Keratinocyte (primary cell): ENCODE measurements at regions not wholly inside any gene's neighbourhood (a gene's known extent, or its start where the extent isn't known, plus 50 kb on each side); places are given as distances from the start of the nearest gene placed in this dataset.

ENCODE experiments used
- DNase-seq: peaks from one replicate; pipeline ENCODE4 v3.0.0-alpha.2; 2011; ENCODE audit warnings: low read depth, missing footprints, low spot score
- FAIRE-seq: peaks from 2 replicates; lab custom pipeline; 2011; peaks lifted over from hg19 to GRCh38; lab: Jason Lieb, UNC
- H2AFZ ChIP-seq: 2 replicates; pipeline ENCODE4 v1.6.0; 2012; ENCODE audit warnings: low read length, control low read depth, inconsistent platforms; ENCODE audit not compliant: control insufficient read depth
- H3K27ac ChIP-seq: 2 replicates; pipeline ENCODE4 v1.5.1; 2011; ENCODE audit warnings: low read length; ENCODE audit not compliant: control insufficient read depth, insufficient read depth
- H3K27me3 ChIP-seq: 3 replicates; pipeline ENCODE4 v1.6.0; 2011; ENCODE audit warnings: low read length; ENCODE audit not compliant: control insufficient read depth, insufficient read depth; ENCODE audit errors: extremely low read depth
- H3K36me3 ChIP-seq, 2 experiments: 2 replicates in 1 of 2; 3 replicates in 1 of 2; pipeline ENCODE4 v1.5.1; 2011; ENCODE audit warnings: low read length in 2 of 2, mild to moderate bottlenecking in 1 of 2; ENCODE audit not compliant: control insufficient read depth in 2 of 2, insufficient read depth in 2 of 2; ENCODE audit errors: extremely low read depth in 1 of 2
- H3K4me1 ChIP-seq: 3 replicates; pipeline ENCODE4 v1.5.1; 2011; ENCODE audit warnings: low read length; ENCODE audit not compliant: control insufficient read depth, insufficient read depth; ENCODE audit errors: extremely low read depth
- H3K4me2 ChIP-seq: 3 replicates; pipeline ENCODE4 v1.6.0; 2011; ENCODE audit warnings: low read depth, low read length; ENCODE audit not compliant: control insufficient read depth, insufficient read depth; ENCODE audit errors: extremely low read depth
- H3K4me3 ChIP-seq, 3 experiments: fragments of 200-600 bp in 1 of 3; sonication (generic) in 1 of 3; 2 replicates in 2 of 3; 3 replicates in 1 of 3; pipeline ENCODE4 v1.5.1; 2011 to 2016; ENCODE audit warnings: low read length in 3 of 3, mild to moderate bottlenecking in 3 of 3, control low read depth in 2 of 3, inconsistent platforms in 1 of 3, low read depth in 1 of 3, mixed read lengths in 1 of 3, mixed run types in 1 of 3, moderate library complexity in 1 of 3; ENCODE audit not compliant: control insufficient read depth in 2 of 3, insufficient read depth in 2 of 3; ENCODE audit errors: extremely low read depth in 1 of 3
- H3K79me2 ChIP-seq: 2 replicates; pipeline ENCODE4 v1.6.0; 2012; ENCODE audit warnings: low read length; ENCODE audit not compliant: control insufficient read depth, insufficient read depth
- H3K9ac ChIP-seq: 3 replicates; pipeline ENCODE4 v1.6.0; 2011; ENCODE audit warnings: low read length; ENCODE audit not compliant: control insufficient read depth, insufficient read depth; ENCODE audit errors: extremely low read depth
- H3K9me1 ChIP-seq: 3 replicates; pipeline ENCODE4 v1.6.0; 2011; ENCODE audit warnings: low read length; ENCODE audit not compliant: control insufficient read depth, insufficient read depth; ENCODE audit errors: extremely low read depth
- H3K9me3 ChIP-seq: 2 replicates; pipeline ENCODE4 v1.5.1; 2012; ENCODE audit warnings: low read depth, low read length; ENCODE audit not compliant: control insufficient read depth
- H4K20me1 ChIP-seq: 3 replicates; pipeline ENCODE4 v1.6.0; 2011; ENCODE audit warnings: low read length; ENCODE audit not compliant: control insufficient read depth, insufficient read depth; ENCODE audit errors: extremely low read depth
- CTCF ChIP-seq, 3 experiments: IDR thresholded peaks in 1 of 3; conservative IDR thresholded peaks in 1 of 3; optimal IDR thresholded peaks in 1 of 3; 2 replicates in 2 of 3; 3 replicates in 1 of 3; pipeline versions ENCODE3 to v1.5.1; 2011; ENCODE audit warnings: low read length in 3 of 3, mild to moderate bottlenecking in 3 of 3, moderate library complexity in 2 of 3, control low read depth in 1 of 3, inconsistent platforms in 1 of 3; ENCODE audit not compliant: insufficient read depth in 2 of 3; ENCODE audit errors: extremely low read depth in 1 of 3
- EZH2 ChIP-seq: IDR thresholded peaks from one replicate; pipeline ENCODE4 v1.6.1; 2012; ENCODE audit warnings: inconsistent platforms, mild to moderate bottlenecking, low read length, moderate library complexity
- dilution Hi-C: fragments of 300-500 bp; cut with MboI; formaldehyde crosslinking; loops from one replicate; pipeline ENCODE4 v1.7.0; 2020; ENCODE audit warnings: low sequenced_read_pairs; ENCODE audit not compliant: extremely low pct_ligation_motif_present

GRCh38 chr2:118586312-118586711 lies 261.1 kb downstream of the EN1 start:
- Histone ChIP-seq H4K20me1 (no peaks in the 10 kb centered on the region), H3K9me1 (no peaks in the 10 kb centered on the region), H3K4me3 (no peak overlapping the region), H3K27me3 (no peaks in the 10 kb centered on the region), H2AFZ (no peak overlapping the region), H3K9ac (no peak overlapping the region), H3K79me2 (no peaks in the 10 kb centered on the region), H3K4me2 (no peak overlapping the region), H3K27ac (no peak overlapping the region), H3K36me3 (no peaks in the 10 kb centered on the region), H3K9me3 (no peaks in the 10 kb centered on the region), H3K4me1 (peaks cover 1% of the 10 kb centered on the region)
- TF ChIP-seq EZH2 (no peak), CTCF (optimal IDR thresholded peaks at IDR 0.05 in 1 of 3, IDR thresholded peaks at IDR 0.05 in 1 of 3, conservative IDR thresholded peaks at IDR 0.05 in 1 of 3; ENCODE audit: extremely low read depth in 1 of 3, insufficient read depth in 2 of 3, low read length in 3 of 3) (no peak)
- dilution Hi-C loops: no loop called here
- FAIRE-seq: no peak
- no peak for DNase-seq

DNA sequence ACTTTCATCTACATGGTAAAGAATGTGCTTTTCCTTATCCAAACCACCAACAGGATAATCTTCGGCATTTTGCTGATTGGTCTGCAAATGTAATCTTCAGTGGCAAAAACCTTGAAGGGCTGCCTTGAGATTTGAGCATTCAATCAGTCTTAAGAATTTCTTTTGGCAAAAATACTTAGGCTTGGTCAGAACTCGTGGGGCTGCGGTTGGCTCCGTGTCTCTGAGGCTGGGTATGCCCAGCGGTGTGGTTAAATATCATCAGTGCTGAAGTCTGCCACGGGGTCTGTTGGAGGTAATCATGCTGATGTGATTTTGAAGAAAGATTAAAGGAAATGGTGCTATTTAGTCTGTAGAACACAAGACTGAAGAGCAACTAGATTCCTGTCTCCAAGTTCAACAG lies 262.6 kb downstream of the EN1 start:
- dilution Hi-C loops: no loop called here
- Histone ChIP-seq H2AFZ (no peak overlapping the region), H3K9me1 (no peaks in the 10 kb centered on the region), H3K4me3 (no peak overlapping the region), H3K4me1 (peaks cover 15% of the 10 kb centered on the region), H3K9ac (no peak overlapping the region), H3K27ac (no peak overlapping the region), H3K9me3 (no peaks in the 10 kb centered on the region), H3K36me3 (no peaks in the 10 kb centered on the region), H3K4me2 (no peak overlapping the region), H3K79me2 (no peaks in the 10 kb centered on the region), H3K27me3 (no peaks in the 10 kb centered on the region), H4K20me1 (no peaks in the 10 kb centered on the region)
- TF ChIP-seq CTCF (optimal IDR thresholded peaks at IDR 0.05 in 1 of 3, IDR thresholded peaks at IDR 0.05 in 1 of 3, conservative IDR thresholded peaks at IDR 0.05 in 1 of 3; ENCODE audit: extremely low read depth in 1 of 3, insufficient read depth in 2 of 3, low read length in 3 of 3) (no peak), EZH2 (no peak)
- DNase-seq (no peak), FAIRE-seq (no peak)
